AG09319 (cell line): ENCODE measurements at regions not wholly inside any gene's neighbourhood (a gene's known extent, or its start where the extent isn't known, plus 50 kb on each side); places are given as distances from the start of the nearest gene placed in this dataset.

Experiments used
- DNase-seq: peaks from one replicate; pipeline ENCODE4 v3.0.0-alpha.2; 2010; ENCODE audit warnings: low read depth; ENCODE audit errors: extremely low read depth
- CTCF ChIP-seq: IDR thresholded peaks from 2 replicates; pipeline ENCODE4 v1.5.1; 2011; ENCODE audit warnings: low read depth, mild to moderate bottlenecking, inconsistent platforms, low read length, moderate library complexity

GRCh38 chr3:99171800-99172199 lies 270.3 kb upstream of the DCBLD2 start:
- no peak for TF ChIP-seq CTCF
- no peak for DNase-seq

GRCh38 chr3:99170867-99171517 lies 269.5 kb upstream of the DCBLD2 start:
- DNase-seq, result no peak
- TF ChIP-seq CTCF, result no peak

- TF ChIP-seq CTCF, result no peak
- DNase-seq, result no peak
These were observed 265.6 kb upstream of the DCBLD2 start for GRCh38 chr3:99167071-99167470.

- no peak for TF ChIP-seq CTCF
- DNase-seq, result no peak
These were observed 261.8 kb upstream of the DCBLD2 start for GRCh38 chr3:99163314-99163713.

- TF ChIP-seq CTCF, result no peak
- DNase-seq, result no peak
These were observed 257.8 kb upstream of the DCBLD2 start for GRCh38 chr3:99159220-99159762.

- no peak for TF ChIP-seq CTCF
- DNase-seq, result no peak
These were observed 243.5 kb upstream of the DCBLD2 start for GRCh38 chr3:99145031-99145430.

- no peak for DNase-seq
- TF ChIP-seq CTCF, result no peak
These were observed 242.0 kb upstream of the DCBLD2 start for GRCh38 chr3:99143493-99143892.
